Lower leg skin (tissue), 3 donors: ENCODE measurements at regions not wholly inside any gene's neighbourhood (a gene's known extent, or its start where the extent isn't known, plus 50 kb on each side); places are given as distances from the start of the nearest gene placed in this dataset.

Source experiments
- POLR2A ChIP-seq, 2 donors: fragments of 450-650 bp; IDR thresholded peaks; one replicate each; pipeline ENCODE4 v1.6.1; 2016 to 2017; ENCODE audit warnings: antibody characterized with exemption in 2 of 2, mild to moderate bottlenecking in 1 of 2, moderate library complexity in 1 of 2
- TF ChIP-seq, protein P1 (sequence below), 3 donors: fragments of 450-650 bp; IDR thresholded peaks; one replicate each; pipeline ENCODE4 v1.5.1; 2016; ENCODE audit warnings: antibody characterized with exemption in 3 of 3, mild to moderate bottlenecking in 3 of 3, moderate library complexity in 2 of 3

DNA sequence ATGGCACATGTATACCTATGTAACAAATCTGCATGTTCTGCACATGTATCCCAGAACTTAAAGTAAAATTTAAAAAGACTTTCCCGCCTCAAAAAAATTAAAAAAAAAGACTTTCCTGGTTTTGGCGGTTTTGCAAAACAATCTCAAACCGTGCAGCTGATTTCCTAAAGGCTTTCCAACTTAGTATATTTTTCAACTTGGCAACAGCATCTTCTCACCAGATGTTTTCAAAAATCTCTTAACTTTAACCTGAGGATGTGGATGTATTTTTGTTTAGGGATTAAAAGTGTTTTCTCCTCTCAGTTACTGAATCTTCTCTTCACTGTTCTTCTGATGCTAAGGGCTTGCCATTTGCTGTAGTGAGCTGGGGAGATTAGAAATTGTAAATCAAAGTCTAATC is 96.5 kb upstream of the PLPP4 start:
- TF ChIP-seq POLR2A (IDR thresholded peaks at IDR 0.05), result no peak
- TF ChIP-seq, protein P1, sequence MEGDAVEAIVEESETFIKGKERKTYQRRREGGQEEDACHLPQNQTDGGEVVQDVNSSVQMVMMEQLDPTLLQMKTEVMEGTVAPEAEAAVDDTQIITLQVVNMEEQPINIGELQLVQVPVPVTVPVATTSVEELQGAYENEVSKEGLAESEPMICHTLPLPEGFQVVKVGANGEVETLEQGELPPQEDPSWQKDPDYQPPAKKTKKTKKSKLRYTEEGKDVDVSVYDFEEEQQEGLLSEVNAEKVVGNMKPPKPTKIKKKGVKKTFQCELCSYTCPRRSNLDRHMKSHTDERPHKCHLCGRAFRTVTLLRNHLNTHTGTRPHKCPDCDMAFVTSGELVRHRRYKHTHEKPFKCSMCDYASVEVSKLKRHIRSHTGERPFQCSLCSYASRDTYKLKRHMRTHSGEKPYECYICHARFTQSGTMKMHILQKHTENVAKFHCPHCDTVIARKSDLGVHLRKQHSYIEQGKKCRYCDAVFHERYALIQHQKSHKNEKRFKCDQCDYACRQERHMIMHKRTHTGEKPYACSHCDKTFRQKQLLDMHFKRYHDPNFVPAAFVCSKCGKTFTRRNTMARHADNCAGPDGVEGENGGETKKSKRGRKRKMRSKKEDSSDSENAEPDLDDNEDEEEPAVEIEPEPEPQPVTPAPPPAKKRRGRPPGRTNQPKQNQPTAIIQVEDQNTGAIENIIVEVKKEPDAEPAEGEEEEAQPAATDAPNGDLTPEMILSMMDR (IDR thresholded peaks at IDR 0.05), result no peak
